Ishikawa (cell line): ENCODE measurements at regions not wholly inside any gene's neighbourhood (a gene's known extent, or its start where the extent isn't known, plus 50 kb on each side); places are given as distances from the start of the nearest gene placed in this dataset.

Source experiments
- CEBPB ChIP-seq: IDR thresholded peaks from 2 replicates; pipeline ENCODE4 v1.6.1; 2012
- CREB1 ChIP-seq: IDR thresholded peaks from 2 replicates; pipeline ENCODE4 v1.6.1; 2012; ENCODE audit warnings: low read depth
- EGR1 ChIP-seq: IDR thresholded peaks from 2 replicates; pipeline ENCODE4 v1.6.1; 2012
- EP300 ChIP-seq: IDR thresholded peaks from 2 replicates; pipeline ENCODE4 v1.6.1; 2012; ENCODE audit warnings: borderline replicate concordance
- FOXM1 ChIP-seq: IDR thresholded peaks from 2 replicates; pipeline ENCODE4 v1.6.1; 2012; ENCODE audit warnings: low read depth, borderline replicate concordance
- NFIC ChIP-seq: IDR thresholded peaks from 2 replicates; pipeline ENCODE4 v1.6.1; 2012
- RAD21 ChIP-seq: IDR thresholded peaks from 2 replicates; pipeline ENCODE4 v1.6.1; 2012; ENCODE audit warnings: low read depth
- TAF1 ChIP-seq: IDR thresholded peaks from 2 replicates; pipeline ENCODE4 v1.6.1; 2012; ENCODE audit warnings: low read depth, mild to moderate bottlenecking
- TCF12 ChIP-seq: IDR thresholded peaks from 2 replicates; pipeline ENCODE4 v1.6.1; 2012; ENCODE audit warnings: low read depth
- TEAD4 ChIP-seq: IDR thresholded peaks from 2 replicates; pipeline ENCODE4 v1.6.1; 2012
- YY1 ChIP-seq: IDR thresholded peaks from 2 replicates; pipeline ENCODE4 v1.6.1; 2012; ENCODE audit warnings: low read depth
- ZBTB7A ChIP-seq: IDR thresholded peaks from 2 replicates; pipeline ENCODE4 v1.6.1; 2012; ENCODE audit warnings: low read depth
- TF ChIP-seq, protein P1 (sequence below): IDR thresholded peaks from 2 replicates; pipeline ENCODE4 v1.6.1; 2012
- TF ChIP-seq, protein P2 (sequence below): IDR thresholded peaks from 2 replicates; pipeline ENCODE4 v1.6.1; 2012; ENCODE audit warnings: low read depth, mild to moderate bottlenecking
- TF ChIP-seq, protein P3 (sequence below): IDR thresholded peaks from 2 replicates; pipeline ENCODE4 v1.6.1; 2012

DNA sequence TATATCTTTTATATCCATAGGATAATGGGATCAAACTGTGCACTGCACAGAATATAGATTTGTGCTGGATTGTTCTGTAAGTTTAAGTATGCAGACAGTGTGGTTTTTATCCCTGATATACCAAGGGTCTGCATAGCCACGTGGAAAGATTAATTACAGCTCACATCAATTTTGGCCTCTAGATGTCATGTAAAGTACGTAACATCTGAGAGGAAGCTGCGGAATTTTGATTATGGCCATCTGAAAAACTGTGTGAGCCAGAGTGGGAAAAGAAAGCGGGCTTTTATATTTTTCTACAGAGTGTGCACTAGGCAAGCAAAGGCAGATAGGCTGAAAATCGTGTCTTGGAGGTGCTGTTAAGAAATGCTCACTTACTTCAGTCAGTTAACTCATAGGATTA lies 562.7 kb downstream of the GBE1 start:
- TF ChIP-seq TAF1 (no peak), TEAD4 (no peak), EGR1 (no peak), CEBPB (no peak), CREB1 (no peak), ZBTB7A (no peak), TCF12 (no peak), YY1 (no peak), NFIC (no peak), FOXM1 (no peak), RAD21 (no peak), EP300 (no peak)
- TF ChIP-seq, protein P1, sequence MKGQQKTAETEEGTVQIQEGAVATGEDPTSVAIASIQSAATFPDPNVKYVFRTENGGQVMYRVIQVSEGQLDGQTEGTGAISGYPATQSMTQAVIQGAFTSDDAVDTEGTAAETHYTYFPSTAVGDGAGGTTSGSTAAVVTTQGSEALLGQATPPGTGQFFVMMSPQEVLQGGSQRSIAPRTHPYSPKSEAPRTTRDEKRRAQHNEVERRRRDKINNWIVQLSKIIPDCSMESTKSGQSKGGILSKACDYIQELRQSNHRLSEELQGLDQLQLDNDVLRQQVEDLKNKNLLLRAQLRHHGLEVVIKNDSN, result no peak
- TF ChIP-seq, protein P2, sequence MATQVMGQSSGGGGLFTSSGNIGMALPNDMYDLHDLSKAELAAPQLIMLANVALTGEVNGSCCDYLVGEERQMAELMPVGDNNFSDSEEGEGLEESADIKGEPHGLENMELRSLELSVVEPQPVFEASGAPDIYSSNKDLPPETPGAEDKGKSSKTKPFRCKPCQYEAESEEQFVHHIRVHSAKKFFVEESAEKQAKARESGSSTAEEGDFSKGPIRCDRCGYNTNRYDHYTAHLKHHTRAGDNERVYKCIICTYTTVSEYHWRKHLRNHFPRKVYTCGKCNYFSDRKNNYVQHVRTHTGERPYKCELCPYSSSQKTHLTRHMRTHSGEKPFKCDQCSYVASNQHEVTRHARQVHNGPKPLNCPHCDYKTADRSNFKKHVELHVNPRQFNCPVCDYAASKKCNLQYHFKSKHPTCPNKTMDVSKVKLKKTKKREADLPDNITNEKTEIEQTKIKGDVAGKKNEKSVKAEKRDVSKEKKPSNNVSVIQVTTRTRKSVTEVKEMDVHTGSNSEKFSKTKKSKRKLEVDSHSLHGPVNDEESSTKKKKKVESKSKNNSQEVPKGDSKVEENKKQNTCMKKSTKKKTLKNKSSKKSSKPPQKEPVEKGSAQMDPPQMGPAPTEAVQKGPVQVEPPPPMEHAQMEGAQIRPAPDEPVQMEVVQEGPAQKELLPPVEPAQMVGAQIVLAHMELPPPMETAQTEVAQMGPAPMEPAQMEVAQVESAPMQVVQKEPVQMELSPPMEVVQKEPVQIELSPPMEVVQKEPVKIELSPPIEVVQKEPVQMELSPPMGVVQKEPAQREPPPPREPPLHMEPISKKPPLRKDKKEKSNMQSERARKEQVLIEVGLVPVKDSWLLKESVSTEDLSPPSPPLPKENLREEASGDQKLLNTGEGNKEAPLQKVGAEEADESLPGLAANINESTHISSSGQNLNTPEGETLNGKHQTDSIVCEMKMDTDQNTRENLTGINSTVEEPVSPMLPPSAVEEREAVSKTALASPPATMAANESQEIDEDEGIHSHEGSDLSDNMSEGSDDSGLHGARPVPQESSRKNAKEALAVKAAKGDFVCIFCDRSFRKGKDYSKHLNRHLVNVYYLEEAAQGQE, result no peak
- TF ChIP-seq, protein P3, sequence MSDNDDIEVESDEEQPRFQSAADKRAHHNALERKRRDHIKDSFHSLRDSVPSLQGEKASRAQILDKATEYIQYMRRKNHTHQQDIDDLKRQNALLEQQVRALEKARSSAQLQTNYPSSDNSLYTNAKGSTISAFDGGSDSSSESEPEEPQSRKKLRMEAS, result no peak

DNA sequence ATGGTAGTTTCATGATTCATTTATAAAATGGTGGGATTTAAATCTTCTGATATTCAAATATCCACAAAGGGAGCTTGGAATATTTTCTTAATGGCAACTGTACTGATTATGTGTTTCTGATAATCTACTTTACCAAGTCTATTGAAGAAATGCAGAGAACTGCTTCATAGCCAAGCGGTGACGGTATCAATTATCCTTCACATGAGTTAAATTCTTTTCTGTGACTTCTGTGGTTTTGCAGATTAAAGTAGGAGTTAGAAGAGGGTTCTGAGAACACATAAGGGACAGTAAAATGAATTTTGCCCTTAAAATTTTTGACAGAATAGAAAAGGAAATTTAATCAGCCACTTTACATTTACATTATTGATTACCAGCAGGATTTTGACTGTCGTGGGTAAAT lies 563.2 kb downstream of the GBE1 start:
- TF ChIP-seq TEAD4, result no peak
- TF ChIP-seq CREB1, result no peak
- TF ChIP-seq NFIC, result no peak
- no peak for TF ChIP-seq TCF12
- no peak for TF ChIP-seq TAF1
- TF ChIP-seq, protein P2, result no peak
- TF ChIP-seq YY1, result no peak
- no peak for TF ChIP-seq RAD21
- no peak for TF ChIP-seq CEBPB
- TF ChIP-seq, protein P1, result no peak
- no peak for TF ChIP-seq FOXM1
- no peak for TF ChIP-seq EP300
- TF ChIP-seq, protein P3, result no peak
- no peak for TF ChIP-seq ZBTB7A
- TF ChIP-seq EGR1, result no peak

DNA sequence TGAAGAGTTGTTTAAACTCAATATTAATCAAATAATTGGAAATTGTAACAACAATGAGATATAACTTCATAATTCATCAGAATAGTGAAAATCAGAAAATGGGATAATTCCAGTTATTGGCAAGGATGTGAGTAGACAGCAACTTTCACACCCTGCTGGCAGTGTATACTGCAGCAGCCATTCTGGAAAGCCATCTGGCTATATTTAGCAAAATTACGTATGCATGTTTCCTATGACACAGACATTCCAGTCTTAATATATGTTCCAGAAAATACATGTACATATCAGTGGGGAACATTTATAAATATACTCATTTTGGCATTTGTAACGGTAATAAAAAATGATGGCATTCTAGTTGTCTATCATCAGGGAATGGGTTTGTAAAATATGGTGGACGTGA lies 564.1 kb downstream of the GBE1 start:
- TF ChIP-seq YY1 (no peak), EGR1 (no peak), CEBPB (no peak), TCF12 (no peak), NFIC (no peak), TEAD4 (no peak), TAF1 (no peak)
- TF ChIP-seq, protein P1, result no peak
- TF ChIP-seq, protein P2, result no peak
- TF ChIP-seq, protein P3, result no peak

DNA sequence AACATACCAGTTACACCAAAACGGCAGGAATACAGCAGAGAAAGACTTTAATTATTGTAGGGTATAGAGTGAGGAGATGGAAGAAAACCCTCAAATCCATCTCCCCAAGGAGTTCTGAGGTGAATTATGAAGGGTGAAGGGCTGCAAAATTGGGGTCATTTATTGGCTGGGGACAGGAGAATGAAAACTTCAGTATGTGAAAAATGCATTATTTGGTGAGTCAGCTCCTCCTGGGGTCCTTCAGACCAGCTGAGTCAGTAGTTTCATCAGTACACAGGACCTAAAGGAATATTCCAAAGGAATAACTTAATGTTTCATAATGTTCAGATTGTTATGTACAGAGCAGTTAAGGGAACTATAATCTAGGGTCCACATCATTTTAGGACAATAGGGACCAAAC lies 566.0 kb downstream of the GBE1 start:
- TF ChIP-seq CEBPB (no peak), YY1 (no peak), TCF12 (no peak), ZBTB7A (no peak), EP300 (no peak), TAF1 (no peak), RAD21 (no peak), CREB1 (no peak), EGR1 (no peak), TEAD4 (no peak), NFIC (no peak)
- TF ChIP-seq, protein P3, result no peak
- TF ChIP-seq, protein P1, result no peak
- TF ChIP-seq, protein P2, result no peak
